ENCODE measurements at regions not wholly inside any gene's neighbourhood (a gene's known extent, or its start where the extent isn't known, plus 50 kb on each side); places are given as distances from the start of the nearest gene placed in this dataset.

- TF ChIP-seq CTCF (IDR thresholded peaks at IDR 0.05) (no peak), POLR2A (IDR thresholded peaks at IDR 0.05) (no peak)
Measured at GRCh38 chr4:158018831-158019230, 154.0 kb downstream of the GASK1B start.

Measured in testis (tissue), 2 donors.